Sciatic nerve (tissue), 2 donors: ENCODE measurements at regions not wholly inside any gene's neighbourhood (a gene's known extent, or its start where the extent isn't known, plus 50 kb on each side); places are given as distances from the start of the nearest gene placed in this dataset.

ENCODE experiments used
- ATAC-seq: fragments of 200-7000 bp; cut with Tn5 transposase; one replicate; pipeline ENCODE4 v1.9.1; 2020; ENCODE audit warnings: mild to moderate bottlenecking, moderate library complexity
- DNase-seq: peaks from one replicate; pipeline ENCODE4 v3.0.0-alpha.2; 2020; ENCODE audit warnings: low spot score
- intact Hi-C: fragments of 100-400 bp; cut with DNase I; formaldehyde crosslinking; loops from one replicate; pipeline ENCODE4 v1.14.2; 2022
- donor health status: DM: no; HTN: no; CAD: no.
- donor health status: DM: no; HTN: no; CAD: no.

GRCh38 chr6:14212632-14213031 is 95.1 kb downstream of the CD83 start:
- ATAC-seq: no peak
- intact Hi-C loops: loop anchor here (10.0 kb wide), 1 partner anchor 1282 kb away; no protein-coding TSS in a partner anchor
- DNase-seq: no peak

GRCh38 chr6:14216946-14217684 is 99.5 kb downstream of the CD83 start:
- DNase-seq (no peak), ATAC-seq (no peak)
- intact Hi-C loops: loop anchor here (10.0 kb wide), 1 partner anchor 1278 kb away; no protein-coding TSS in a partner anchor

- ATAC-seq (no peak), DNase-seq (no peak)
- intact Hi-C loops: loop anchor here (10.0 kb wide), 1 partner anchor 1277 kb away; no protein-coding TSS in a partner anchor
These were observed 100.4 kb downstream of the CD83 start for GRCh38 chr6:14217728-14218518.

- ATAC-seq (no peak), DNase-seq (no peak)
- intact Hi-C loops: loop anchor here (10.0 kb wide), 1 partner anchor 1276 kb away; no protein-coding TSS in a partner anchor
These were observed 100.9 kb downstream of the CD83 start for GRCh38 chr6:14218519-14218800.

- DNase-seq: no peak
- no peak for ATAC-seq
- intact Hi-C loops: no loop called here
These were observed 104.2 kb downstream of the CD83 start for GRCh38 chr6:14221564-14222279.

GRCh38 chr6:14222956-14223355 is 105.4 kb downstream of the CD83 start:
- intact Hi-C loops: no loop called here

GRCh38 chr6:14224359-14225103 is 107.0 kb downstream of the CD83 start:
- DNase-seq (no peak), ATAC-seq (no peak)
- intact Hi-C loops: no loop called here

More at GRCh38 chr6:14222956-14223355, 105.4 kb downstream of the CD83 start:
- no peak for DNase-seq
- ATAC-seq: no peak

- ATAC-seq (no peak), DNase-seq (no peak)
- intact Hi-C loops: no loop called here
These were observed 108.6 kb downstream of the CD83 start for GRCh38 chr6:14226051-14226660.

- no peak for ATAC-seq
- intact Hi-C loops: no loop called here
- DNase-seq: no peak
These were observed 111.0 kb downstream of the CD83 start for GRCh38 chr6:14228571-14228970.

GRCh38 chr6:14231071-14231483 is 113.5 kb downstream of the CD83 start:
- ATAC-seq (no peak), DNase-seq (no peak)
- intact Hi-C loops: no loop called here

- intact Hi-C loops: no loop called here
- no peak for ATAC-seq
- no peak for DNase-seq
These were observed 114.1 kb downstream of the CD83 start for GRCh38 chr6:14231501-14232280.

GRCh38 chr6:14232889-14233288 is 115.3 kb downstream of the CD83 start:
- ATAC-seq: no peak
- intact Hi-C loops: no loop called here

GRCh38 chr6:14235653-14236356 is 118.2 kb downstream of the CD83 start:
- ATAC-seq (peak; percentile 86), DNase-seq (no peak)
- intact Hi-C loops: no loop called here

More at GRCh38 chr6:14232889-14233288, 115.3 kb downstream of the CD83 start:
- no peak for DNase-seq

GRCh38 chr6:14239097-14239496 is 121.5 kb downstream of the CD83 start:
- intact Hi-C loops: no loop called here
- DNase-seq (no peak), ATAC-seq (no peak)

GRCh38 chr6:14240411-14241166 is 123.0 kb downstream of the CD83 start:
- no peak for DNase-seq
- intact Hi-C loops: no loop called here
- no peak for ATAC-seq

GRCh38 chr6:14241255-14242070 is 123.9 kb downstream of the CD83 start:
- DNase-seq: no peak
- intact Hi-C loops: no loop called here
- ATAC-seq: no peak
